ENCODE measurements at regions not wholly inside any gene's neighbourhood (a gene's known extent, or its start where the extent isn't known, plus 50 kb on each side); places are given as distances from the start of the nearest gene placed in this dataset.

- Histone ChIP-seq H3K36me3 (replicated peaks in 1 of 2; ENCODE audit: control insufficient read depth in 1 of 2, insufficient read depth in 2 of 2, low read length in 2 of 2) (no peaks in the 10 kb centered on the region), H3K4me2 (ENCODE audit: low read depth, low read length) (no peak overlapping the region), H3K9me3 (ENCODE audit: low read length) (no peaks in the 10 kb centered on the region), H4K20me1 (ENCODE audit: insufficient read depth, low read length) (no peaks in the 10 kb centered on the region), H2AFZ (ENCODE audit: low read length) (no peak overlapping the region), H3K27ac (ENCODE audit: extremely low read length, insufficient read depth, low read length) (no peak overlapping the region), H3K27me3 (ENCODE audit: control insufficient read depth in 1 of 2, insufficient read depth in 2 of 2, low read length in 2 of 2) (peaks cover 0 to 22% of the 10 kb centered on the region in 2 experiments; a peak in 1 of 5 replicates), H3K4me3 (replicated peaks in 1 of 3; ENCODE audit: insufficient read depth in 1 of 3, low read depth in 2 of 3, low read length in 3 of 3) (no peak overlapping the region), H3K79me2 (ENCODE audit: insufficient read depth, low read length) (no peaks in the 10 kb centered on the region), H3K4me1 (ENCODE audit: insufficient read depth, low read length) (peaks cover 10% of the 10 kb centered on the region), H3K9ac (ENCODE audit: insufficient read depth, low read depth, low read length) (no peak overlapping the region)
- BruUV-seq (replicated peaks): no TSS peak
- WGBS (ENCODE audit: low lambda C conversion rate): 48% methylated on average over 12 of the region's 12 CpGs
- no peak for FAIRE-seq
- intact Hi-C loops (cut with micrococcal nuclease; ENCODE audit: unreplicated experiment): no loop called here
- TF ChIP-seq SRSF4 (IDR thresholded peaks at IDR 0.05; ENCODE audit: low read depth, low read length, poor library complexity, severe bottlenecking) (no peak), ZKSCAN8 (CRISPR knock-in tag; IDR thresholded peaks at IDR 0.05; ENCODE audit: borderline replicate concordance) (no peak), MTERF4 (CRISPR knock-in tag; IDR thresholded peaks at IDR 0.05) (no peak), ZNF710 (CRISPR knock-in tag; IDR thresholded peaks at IDR 0.05; ENCODE audit: borderline replicate concordance) (no peak), ZBTB33 (CRISPR knock-in tag; IDR thresholded peaks at IDR 0.05) (no peak), ZNF572 (CRISPR knock-in tag; IDR thresholded peaks at IDR 0.05) (no peak), ZMYM2 (CRISPR knock-in tag; IDR thresholded peaks at IDR 0.05) (no peak), ZFP37 (CRISPR knock-in tag; IDR thresholded peaks at IDR 0.05; ENCODE audit: borderline replicate concordance) (no peak), TBL1XR1 (IDR thresholded peaks at IDR 0.05; ENCODE audit: borderline replicate concordance, low read length, partially characterized antibody) (no peak), KDM6A (CRISPR knock-in tag; IDR thresholded peaks at IDR 0.05; ENCODE audit: low read depth) (no peak), ZNF431 (CRISPR knock-in tag; IDR thresholded peaks at IDR 0.05; ENCODE audit: borderline replicate concordance, low read depth) (no peak), TBX2 (CRISPR knock-in tag; IDR thresholded peaks at IDR 0.05; ENCODE audit: borderline replicate concordance) (no peak), ZNF207 (IDR thresholded peaks at IDR 0.05; ENCODE audit: borderline replicate concordance) (no peak), NFIC (IDR thresholded peaks at IDR 0.05; ENCODE audit: low read length) (no peak)
- in situ Hi-C loops (cut with HindIII; ENCODE audit: extremely low pct_ligation_motif_present, low pct_unique_long_range_greater_than_20kb): no loop called here
- ChIA-PET POLR2A (no interaction called here), CTCF (ENCODE audit: low intra/inter-chr PET ratio, low total read pairs) (no interaction called here)
- ATAC-seq: no peak
- no peak for DNase-seq (ENCODE audit: low spot score)
Measured at GRCh38 chr17:73865831-73866230, 221.6 kb upstream of the SDK2 start.

Data from HepG2 (cell line).